ENCODE measurements at regions not wholly inside any gene's neighbourhood (a gene's known extent, or its start where the extent isn't known, plus 50 kb on each side); places are given as distances from the start of the nearest gene placed in this dataset.

- no peak for TF ChIP-seq CTCF (IDR thresholded peaks at IDR 0.05)
- no peak for TF ChIP-seq POLR2AphosphoS5 (IDR thresholded peaks at IDR 0.05)
These were observed 202.9 kb upstream of the MTPN start for GRCh38 chr7:136179851-136180721.

Data from upper lobe of left lung (tissue), 4 donors.